SJSA1 (cell line): ENCODE measurements at regions not wholly inside any gene's neighbourhood (a gene's known extent, or its start where the extent isn't known, plus 50 kb on each side); places are given as distances from the start of the nearest gene placed in this dataset.

Source experiments
- DNase-seq, 2 experiments: peaks; one replicate each; pipeline ENCODE4 v3.0.0-alpha.2; 2015 to 2020; ENCODE audit warnings: low spot score in 2 of 2, low read depth in 1 of 2
- H3K27ac ChIP-seq: fragments of 250-450 bp; sonication (Bioruptor Pico); 2 replicates; pipeline ENCODE4 v1.5.1; 2020; ENCODE audit warnings: mild to moderate bottlenecking, moderate library complexity
- H3K27me3 ChIP-seq: fragments of 250-450 bp; sonication (Bioruptor Pico); replicated peaks from 2 replicates; pipeline ENCODE4 v1.5.1; 2020; ENCODE audit warnings: mild to moderate bottlenecking, moderate library complexity
- H3K36me3 ChIP-seq: fragments of 250-450 bp; sonication (Bioruptor Pico); 2 replicates; pipeline ENCODE4 v1.5.1; 2020; ENCODE audit warnings: mild to moderate bottlenecking
- H3K4me1 ChIP-seq: fragments of 250-450 bp; sonication (Bioruptor Pico); replicated peaks from 2 replicates; pipeline ENCODE4 v1.6.1; 2021; ENCODE audit warnings: mild to moderate bottlenecking
- H3K4me3 ChIP-seq: fragments of 250-450 bp; sonication (Bioruptor Pico); 2 replicates; pipeline ENCODE4 v1.5.1; 2020; ENCODE audit warnings: mild to moderate bottlenecking
- H3K9me3 ChIP-seq: fragments of 250-450 bp; sonication (Bioruptor Pico); replicated peaks from 2 replicates; pipeline ENCODE4 v1.5.1; 2020; ENCODE audit warnings: mild to moderate bottlenecking

GRCh38 chr12:93167841-93168492, 209.8 kb upstream of the NUDT4 start:
- H3K9me3 ChIP-seq = no peaks in the 10 kb centered on the region
- DNase-seq = peak in 1 of 2 experiments; percentile 18
- no peaks in the 10 kb centered on the region for H3K36me3 ChIP-seq
- H3K27ac ChIP-seq = no peak overlapping the region
- H3K27me3 ChIP-seq = no peaks in the 10 kb centered on the region
- no peaks in the 10 kb centered on the region for H3K4me1 ChIP-seq
- peak overlapping the region; percentile 34 for H3K4me3 ChIP-seq

- Histone ChIP-seq H3K4me1 (no peaks in the 10 kb centered on the region), H3K4me3 (peak overlapping the region; percentile 34), H3K27me3 (no peaks in the 10 kb centered on the region), H3K9me3 (no peaks in the 10 kb centered on the region), H3K27ac (no peak overlapping the region), H3K36me3 (no peaks in the 10 kb centered on the region)
- no peak for DNase-seq
Observed at GRCh38 chr12:93168751-93169150, 209.0 kb upstream of the NUDT4 start.

GRCh38 chr12:93169536-93169935, 208.2 kb upstream of the NUDT4 start:
- Histone ChIP-seq H3K27me3 (no peaks in the 10 kb centered on the region), H3K4me1 (no peaks in the 10 kb centered on the region), H3K36me3 (no peaks in the 10 kb centered on the region), H3K4me3 (no peak overlapping the region), H3K27ac (no peak overlapping the region), H3K9me3 (no peaks in the 10 kb centered on the region)
- no peak for DNase-seq

- H3K27ac ChIP-seq = no peak overlapping the region
- 0 out of 2 replicates have a peak, but pooled peaks cover 2% of the 10 kb centered on the region for H3K4me1 ChIP-seq
- H3K36me3 ChIP-seq = no peaks in the 10 kb centered on the region
- no peak overlapping the region for H3K4me3 ChIP-seq
- H3K27me3 ChIP-seq = no peaks in the 10 kb centered on the region
- DNase-seq = no peak
- H3K9me3 ChIP-seq = no peaks in the 10 kb centered on the region
Observed at GRCh38 chr12:93170928-93171327, 206.8 kb upstream of the NUDT4 start.

- Histone ChIP-seq H3K4me3 (no peak overlapping the region), H3K36me3 (no peaks in the 10 kb centered on the region), H3K4me1 (peaks cover 23% of the 10 kb centered on the region), H3K27ac (no peak overlapping the region), H3K9me3 (no peaks in the 10 kb centered on the region), H3K27me3 (no peaks in the 10 kb centered on the region)
- DNase-seq = no peak
Observed at GRCh38 chr12:93173178-93173957, 204.4 kb upstream of the NUDT4 start.

- DNase-seq = no peak
- H3K27ac ChIP-seq = no peak overlapping the region
- peaks cover 25% of the 10 kb centered on the region for H3K4me1 ChIP-seq
- no peaks in the 10 kb centered on the region for H3K9me3 ChIP-seq
- no peak overlapping the region for H3K4me3 ChIP-seq
- no peaks in the 10 kb centered on the region for H3K27me3 ChIP-seq
- no peaks in the 10 kb centered on the region for H3K36me3 ChIP-seq
Observed at GRCh38 chr12:93174048-93174447, 203.7 kb upstream of the NUDT4 start.

- Histone ChIP-seq H3K27me3 (no peaks in the 10 kb centered on the region), H3K4me1 (peaks cover 25% of the 10 kb centered on the region), H3K9me3 (no peaks in the 10 kb centered on the region), H3K36me3 (no peaks in the 10 kb centered on the region), H3K4me3 (no peak overlapping the region), H3K27ac (no peak overlapping the region)
- DNase-seq = no peak
Observed at GRCh38 chr12:93174473-93174872, 203.3 kb upstream of the NUDT4 start.

- peaks cover 25% of the 10 kb centered on the region for H3K4me1 ChIP-seq
- no peak overlapping the region for H3K4me3 ChIP-seq
- no peak for DNase-seq
- H3K36me3 ChIP-seq = no peaks in the 10 kb centered on the region
- H3K27ac ChIP-seq = no peak overlapping the region
- no peaks in the 10 kb centered on the region for H3K9me3 ChIP-seq
- no peaks in the 10 kb centered on the region for H3K27me3 ChIP-seq
Observed at GRCh38 chr12:93176165-93176564, 201.6 kb upstream of the NUDT4 start.

- Histone ChIP-seq H3K36me3 (no peaks in the 10 kb centered on the region), H3K27me3 (no peaks in the 10 kb centered on the region), H3K27ac (peak overlapping the region; percentile 9; the same call in 1 of the 2 replicates), H3K4me3 (no peak overlapping the region), H3K4me1 (peaks cover 25% of the 10 kb centered on the region), H3K9me3 (no peaks in the 10 kb centered on the region)
- peak in 1 of 2 experiments; percentile 21 for DNase-seq
Observed at GRCh38 chr12:93176610-93177126, 201.1 kb upstream of the NUDT4 start.

- Histone ChIP-seq H3K4me3 (no peak overlapping the region), H3K27me3 (no peaks in the 10 kb centered on the region), H3K9me3 (no peaks in the 10 kb centered on the region), H3K36me3 (no peaks in the 10 kb centered on the region), H3K4me1 (peaks cover 25% of the 10 kb centered on the region), H3K27ac (peak overlapping the region; percentile 9; the same call in 1 of the 2 replicates)
- DNase-seq = no peak
Observed at GRCh38 chr12:93177208-93178153, 200.2 kb upstream of the NUDT4 start.

- no peak for DNase-seq
- Histone ChIP-seq H3K27me3 (no peaks in the 10 kb centered on the region), H3K4me1 (peaks cover 25% of the 10 kb centered on the region), H3K4me3 (no peak overlapping the region), H3K36me3 (no peaks in the 10 kb centered on the region), H3K9me3 (no peaks in the 10 kb centered on the region), H3K27ac (no peak overlapping the region)
Observed at GRCh38 chr12:93178154-93178878, 199.4 kb upstream of the NUDT4 start.

GRCh38 chr12:93179792-93180191, 197.9 kb upstream of the NUDT4 start:
- no peak overlapping the region for H3K4me3 ChIP-seq
- H3K9me3 ChIP-seq = no peaks in the 10 kb centered on the region
- no peak overlapping the region for H3K27ac ChIP-seq
- no peak for DNase-seq
- H3K36me3 ChIP-seq = no peaks in the 10 kb centered on the region
- H3K27me3 ChIP-seq = no peaks in the 10 kb centered on the region
- H3K4me1 ChIP-seq = peaks cover 25% of the 10 kb centered on the region

- no peaks in the 10 kb centered on the region for H3K27me3 ChIP-seq
- H3K27ac ChIP-seq = no peak overlapping the region
- H3K4me1 ChIP-seq = peaks cover 25% of the 10 kb centered on the region
- no peak for DNase-seq
- H3K36me3 ChIP-seq = no peaks in the 10 kb centered on the region
- no peak overlapping the region for H3K4me3 ChIP-seq
- no peaks in the 10 kb centered on the region for H3K9me3 ChIP-seq
Observed at GRCh38 chr12:93180566-93180965, 197.2 kb upstream of the NUDT4 start.
